SIG-M5 treated with dmso at 0.1 percent for 504 hours (cell line): ENCODE measurements at regions not wholly inside any gene's neighbourhood (a gene's known extent, or its start where the extent isn't known, plus 50 kb on each side); places are given as distances from the start of the nearest gene placed in this dataset.

Source experiments
- DNase-seq: peaks from one replicate; lab custom pipeline; 2025; ENCODE audit not compliant: unreplicated experiment; lab: John Stamatoyannopoulos, UW

DNA sequence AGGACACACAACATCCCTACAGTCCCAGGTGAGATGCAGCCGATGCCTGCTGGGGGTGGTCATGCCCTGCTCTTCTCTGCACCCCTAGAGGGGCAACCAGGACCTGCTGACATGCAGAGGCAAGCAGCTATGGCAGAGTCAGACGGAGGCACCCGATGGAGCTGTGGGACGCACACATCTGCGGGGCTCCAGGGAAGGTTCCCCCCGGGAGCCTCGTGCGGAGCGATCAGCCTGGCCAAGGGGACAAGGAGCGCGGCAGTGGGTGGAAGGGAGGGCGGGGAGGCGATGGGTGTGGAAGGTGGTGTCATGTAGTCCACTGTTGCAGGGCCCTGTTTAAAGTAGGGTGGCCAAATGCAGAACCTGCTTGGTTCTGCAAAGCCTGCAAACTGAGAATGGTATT lies 143.0 kb upstream of the AJAP1 start:
- DNase-seq, result no peak

DNA sequence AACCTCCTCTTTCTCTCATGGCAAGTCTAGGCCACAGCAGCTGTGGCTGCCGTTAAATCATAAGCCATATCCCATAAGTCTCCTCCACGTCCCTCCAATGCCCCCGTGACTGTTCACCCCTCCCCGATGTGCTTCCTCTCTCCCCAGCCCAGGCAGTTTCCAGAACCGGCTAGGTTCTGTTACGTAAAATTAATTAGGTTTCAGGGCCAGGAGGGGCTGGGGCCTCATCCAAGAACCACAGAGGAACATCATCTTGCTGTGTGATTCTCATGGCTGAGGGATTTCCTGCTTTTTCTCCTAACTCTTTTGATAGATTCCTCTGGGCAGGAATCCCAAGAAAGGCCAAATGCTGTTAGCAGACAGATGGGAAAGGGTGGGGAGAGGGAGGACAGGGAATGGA lies 141.8 kb upstream of the AJAP1 start:
- DNase-seq, result no peak

DNA sequence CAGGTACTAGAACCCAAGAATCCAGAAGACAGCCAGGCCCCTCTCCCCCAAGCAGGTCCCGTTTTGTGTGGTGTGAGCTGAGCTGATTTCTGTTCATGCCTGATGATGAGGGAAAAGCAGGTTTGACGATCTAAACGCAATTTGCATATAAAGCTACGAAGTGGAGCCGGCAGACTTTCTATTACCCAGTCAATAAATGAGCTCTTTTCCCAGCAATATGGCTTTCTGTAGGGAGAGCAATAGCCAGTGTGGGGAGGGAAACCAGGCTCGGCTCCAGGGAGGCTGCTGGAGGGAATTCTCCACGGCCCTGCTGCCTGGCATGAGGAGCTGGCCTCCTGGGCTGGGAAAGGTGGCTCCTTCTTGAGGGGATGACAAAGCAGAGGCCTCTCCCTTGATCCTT lies 140.7 kb upstream of the AJAP1 start:
- DNase-seq, result no peak

DNA sequence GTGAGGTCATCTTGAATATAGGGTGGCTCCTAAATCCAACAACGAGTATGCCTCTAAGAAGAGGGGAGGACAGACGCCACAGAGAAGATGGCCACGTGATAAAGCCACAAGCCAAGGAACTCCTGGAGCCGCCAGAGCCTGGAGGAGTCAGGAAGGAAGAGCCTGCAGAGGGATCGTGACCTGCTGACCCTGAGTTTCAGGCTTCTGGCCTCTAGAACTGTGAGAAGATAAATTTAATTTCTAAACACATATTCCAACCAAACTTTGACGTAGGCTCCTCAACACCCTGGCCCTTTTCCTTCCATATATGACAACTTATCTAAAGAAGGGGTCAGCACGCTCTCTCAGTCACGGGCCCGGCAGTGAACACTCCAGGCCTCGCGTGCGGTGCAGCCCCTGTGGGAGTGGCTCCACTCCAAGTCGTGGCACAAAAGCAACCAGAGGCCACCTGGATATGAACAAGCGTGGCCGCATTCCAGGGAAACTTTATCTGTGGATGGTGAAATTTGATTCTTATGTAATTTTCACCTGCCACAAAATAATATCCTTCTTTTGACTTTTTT lies 138.6 kb upstream of the AJAP1 start:
- no peak for DNase-seq

DNA sequence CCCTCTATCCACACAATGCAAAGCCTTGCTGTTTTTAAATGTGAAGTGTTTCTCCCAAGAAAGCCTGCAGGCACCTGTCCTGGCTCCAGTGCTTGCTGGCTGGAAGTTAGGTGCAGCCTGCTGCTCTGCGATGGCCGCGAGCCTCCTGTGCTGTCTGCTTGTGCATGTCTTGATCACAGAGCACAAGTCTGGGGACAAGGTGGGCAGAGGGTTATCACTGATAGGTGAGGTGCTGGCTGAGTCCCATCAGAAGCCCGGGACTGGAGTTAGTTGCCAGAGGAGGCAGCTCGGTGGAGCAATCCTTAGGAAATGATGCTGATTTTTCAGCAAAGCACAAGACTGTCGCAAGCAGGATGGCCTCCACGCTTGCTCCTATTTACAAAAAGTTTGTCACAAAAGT lies 137.8 kb upstream of the AJAP1 start:
- DNase-seq, result no peak

DNA sequence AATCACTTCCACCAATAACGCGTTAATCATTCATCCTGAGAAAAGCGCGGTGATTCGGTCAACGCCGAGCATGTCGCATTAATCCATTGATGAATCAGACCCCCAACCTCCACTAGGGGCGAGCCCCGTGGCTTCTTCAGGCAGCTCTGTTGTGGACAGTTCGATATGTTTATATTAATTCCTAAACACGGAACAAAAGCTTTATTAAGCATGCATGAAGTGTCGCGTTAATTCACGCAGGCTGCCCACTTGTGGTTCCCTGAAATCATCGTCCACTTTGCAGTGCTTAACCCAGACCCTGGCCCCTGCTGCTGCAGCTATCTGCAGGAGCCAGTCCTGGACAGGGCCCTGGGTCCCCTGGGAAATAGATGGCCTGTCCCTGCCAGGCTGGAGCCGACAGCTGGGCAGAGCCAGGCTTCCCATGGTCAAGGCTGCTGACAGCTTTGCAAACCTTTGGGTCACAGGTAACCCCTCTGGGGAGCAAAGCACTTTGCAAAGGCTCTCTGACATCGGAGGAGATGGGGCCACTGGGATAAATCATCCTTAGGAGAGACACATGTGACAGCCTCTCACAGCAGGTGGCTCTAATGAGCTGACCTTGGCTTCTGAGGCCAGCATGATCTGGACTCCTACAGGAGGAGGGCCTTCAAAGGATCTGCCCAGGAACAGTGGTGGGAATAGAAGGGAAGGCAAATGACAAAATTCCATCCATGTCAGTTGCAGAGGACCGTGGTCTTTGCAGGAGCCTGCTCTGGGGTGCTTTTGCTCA lies 137.0 kb upstream of the AJAP1 start:
- DNase-seq, result no peak

DNA sequence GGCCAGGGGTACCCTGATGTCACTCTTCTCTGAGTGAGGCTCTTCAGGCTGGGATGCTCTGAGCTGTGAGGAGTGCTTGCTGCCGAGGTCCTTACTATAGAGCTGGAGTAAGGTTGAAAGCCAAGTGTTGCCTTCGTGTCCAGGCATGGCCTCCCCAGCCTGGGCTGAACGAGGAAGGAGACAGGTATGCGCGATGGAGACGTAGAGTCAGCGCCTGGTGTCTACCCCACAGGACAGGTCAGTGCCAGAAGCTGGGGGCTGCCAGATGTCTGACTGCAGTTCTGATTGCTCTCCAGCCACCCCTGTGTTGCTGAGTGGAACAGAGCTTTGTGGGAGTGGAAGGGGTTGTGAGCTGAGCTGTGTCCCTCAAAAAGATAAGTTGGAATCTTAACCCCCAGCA lies 135.8 kb upstream of the AJAP1 start:
- DNase-seq, result no peak

DNA sequence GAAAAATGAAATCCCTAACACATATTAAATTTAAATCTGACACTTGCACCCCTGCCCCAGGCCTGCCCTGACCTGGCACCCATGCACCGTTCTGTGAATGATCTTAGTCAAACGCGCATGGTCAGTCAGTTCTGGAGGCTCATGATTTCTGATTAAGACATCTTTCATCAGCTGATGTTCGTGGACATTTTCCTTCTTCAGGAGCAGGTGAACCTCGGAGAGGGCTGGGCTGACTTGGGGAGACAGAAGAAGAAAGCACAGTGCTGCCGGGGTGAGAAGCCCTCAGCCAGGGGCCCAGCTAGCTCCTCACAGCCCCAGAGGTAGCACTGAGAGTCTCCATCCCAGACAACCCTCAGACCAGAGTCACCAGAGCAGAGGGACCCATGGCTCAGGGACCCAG lies 134.5 kb upstream of the AJAP1 start:
- DNase-seq, result no peak

DNA sequence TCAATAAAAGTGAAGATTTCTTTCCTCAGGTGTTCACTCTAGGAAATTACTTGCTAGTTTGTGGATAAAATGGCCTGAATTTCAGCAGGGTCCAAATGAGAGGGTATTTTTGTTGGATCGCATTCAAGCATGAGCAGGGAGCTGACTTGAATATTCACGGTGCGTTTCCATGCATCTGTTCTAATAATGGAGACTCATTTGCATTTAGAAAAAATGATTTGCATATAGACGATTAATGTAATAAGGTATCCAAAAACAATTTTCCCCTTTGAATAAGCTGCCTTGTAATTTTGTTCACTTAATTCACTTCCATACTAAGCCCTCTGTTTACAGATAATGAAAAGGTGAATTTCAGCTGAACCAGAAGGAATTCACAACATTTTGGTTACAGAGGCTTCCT lies 130.9 kb upstream of the AJAP1 start:
- no peak for DNase-seq

DNA sequence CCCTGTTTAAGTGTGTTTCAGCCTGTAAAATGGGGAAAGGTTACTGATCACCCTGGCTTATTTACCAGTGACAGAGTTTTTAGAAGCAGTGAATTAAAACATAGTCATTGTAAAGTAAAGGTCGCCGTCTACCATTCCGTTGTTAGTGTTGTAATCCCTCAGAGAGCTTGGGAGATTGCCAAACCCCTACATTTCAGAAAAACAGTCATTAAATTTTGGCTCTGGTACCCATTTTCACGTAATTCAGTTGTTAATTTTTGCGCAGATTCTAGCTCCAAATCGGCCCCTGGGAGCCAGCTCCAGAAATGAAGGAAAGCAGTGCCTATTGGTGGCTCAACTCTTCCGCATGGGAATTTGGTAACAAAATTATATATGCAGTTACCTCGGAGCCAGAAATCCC lies 127.7 kb upstream of the AJAP1 start:
- DNase-seq, result no peak

DNA sequence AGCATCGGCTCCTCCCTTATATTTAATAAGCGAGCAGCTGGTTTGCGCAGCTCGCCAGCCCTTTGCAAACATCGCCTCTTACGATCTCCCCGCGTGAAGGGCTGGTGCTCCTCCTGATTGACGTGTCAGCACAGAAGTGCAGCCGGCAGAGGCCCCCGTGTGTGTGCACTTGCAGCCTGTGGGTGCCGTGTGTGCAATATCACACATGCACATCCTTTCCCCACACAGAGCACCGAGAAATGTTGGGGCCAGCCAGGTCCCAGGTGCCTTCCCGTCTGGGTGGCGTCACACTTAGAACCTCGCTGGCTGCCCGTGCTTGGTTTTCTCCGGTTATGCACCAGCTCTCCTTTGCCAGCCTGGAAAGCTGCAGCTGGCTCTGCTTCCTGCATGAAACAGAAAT lies 126.6 kb upstream of the AJAP1 start:
- DNase-seq, result no peak

DNA sequence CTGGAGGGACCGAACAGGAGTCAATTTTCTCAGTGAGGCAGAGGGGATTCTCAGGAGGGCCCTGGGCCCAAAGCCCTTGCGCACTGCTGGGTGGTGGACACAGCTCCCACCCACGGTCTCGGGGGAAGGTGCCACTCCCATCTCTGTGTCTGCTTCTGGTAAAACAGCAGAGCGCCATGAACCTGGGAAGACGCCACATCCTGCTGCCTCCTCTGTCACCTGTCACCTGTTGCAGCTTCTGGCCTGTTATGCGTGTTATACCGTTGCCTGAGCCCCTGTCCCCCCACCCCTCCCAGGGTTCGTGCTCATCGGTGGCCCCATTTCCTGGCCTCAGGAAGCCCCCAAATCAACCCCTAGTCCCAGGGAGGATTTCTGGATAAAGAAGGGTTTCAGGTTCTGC lies 125.8 kb upstream of the AJAP1 start:
- no peak for DNase-seq

DNA sequence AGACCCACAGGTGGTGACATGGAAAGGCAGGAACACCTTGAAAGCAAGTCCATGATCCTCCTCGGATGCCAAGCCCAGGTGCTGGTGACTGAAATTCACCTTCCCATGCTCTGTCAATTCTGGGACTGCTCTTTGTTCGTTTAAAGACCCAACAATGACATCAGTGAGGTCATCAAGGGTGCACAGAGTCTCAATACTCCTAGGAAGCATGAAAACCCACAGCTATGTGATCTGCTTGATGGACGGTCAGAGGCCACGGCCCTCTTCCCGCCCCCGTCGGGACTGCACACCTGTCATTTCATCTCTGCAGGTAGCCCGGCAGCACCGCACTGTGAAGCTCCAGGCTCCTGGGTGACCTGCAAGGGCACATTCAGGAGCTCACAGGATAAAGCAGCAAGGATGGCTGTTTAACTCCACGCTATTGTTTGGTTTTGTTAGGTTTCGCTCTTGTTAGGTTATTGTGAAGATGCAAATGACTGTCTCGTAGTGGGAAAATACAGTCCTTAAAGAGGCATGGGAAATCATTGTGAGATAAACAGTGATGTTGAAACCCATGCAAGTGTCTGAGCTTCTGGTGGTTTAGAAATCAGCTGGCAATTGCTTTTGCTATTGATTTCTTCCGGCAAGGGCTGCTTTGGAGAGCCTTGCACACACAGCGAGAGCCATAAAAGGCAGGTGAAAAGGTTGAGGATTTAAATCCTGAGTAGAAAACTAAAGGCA lies 124.8 kb upstream of the AJAP1 start:
- DNase-seq, result no peak

DNA sequence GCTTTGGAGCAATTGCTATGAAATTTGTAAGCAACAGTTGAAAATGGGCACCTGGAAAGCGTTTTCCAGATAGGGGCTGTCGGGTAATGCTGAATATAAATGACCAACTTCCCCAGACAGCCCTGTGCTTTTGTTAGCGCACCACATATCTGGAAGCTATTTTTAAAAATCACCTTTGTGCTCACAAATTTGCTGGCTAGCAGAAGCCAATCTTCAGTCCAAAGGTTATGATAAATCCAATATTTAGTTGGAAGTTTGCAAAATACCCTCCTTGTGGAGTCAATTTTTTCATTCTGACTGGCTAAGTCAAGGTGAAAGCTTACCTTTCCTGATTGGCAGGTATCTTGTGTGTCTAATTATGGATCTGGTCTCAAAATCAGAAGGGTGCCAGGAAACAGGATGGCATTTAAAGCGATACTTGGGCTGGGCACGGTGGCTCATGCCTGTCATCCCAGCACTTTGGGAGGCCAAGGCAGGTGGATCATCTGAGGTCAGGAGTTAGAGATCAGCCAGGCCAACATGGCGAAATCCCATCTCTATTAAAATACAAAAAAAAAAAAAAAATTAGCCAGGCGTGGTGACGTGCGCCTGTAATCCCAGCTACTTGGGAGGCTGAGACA lies 124.1 kb upstream of the AJAP1 start:
- no peak for DNase-seq

DNA sequence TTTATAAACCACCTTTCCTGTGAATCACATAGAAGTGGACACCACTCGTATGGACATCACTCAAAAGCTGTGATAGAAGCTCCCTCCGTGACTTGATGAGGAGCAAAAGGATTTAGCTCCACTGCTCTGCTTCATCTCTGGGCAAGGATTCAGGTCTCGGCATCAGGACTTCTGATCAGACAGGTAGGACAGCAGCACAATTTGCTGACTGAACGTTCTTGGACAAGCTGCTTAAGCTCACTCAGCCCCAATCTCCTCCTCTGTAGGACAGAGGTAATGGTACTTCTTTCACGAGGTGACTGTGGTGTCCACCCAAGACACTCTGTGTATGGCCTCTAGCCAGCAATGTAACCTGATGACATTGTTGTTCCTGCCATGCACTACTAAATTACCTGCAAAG lies 122.6 kb upstream of the AJAP1 start:
- DNase-seq, result no peak

DNA sequence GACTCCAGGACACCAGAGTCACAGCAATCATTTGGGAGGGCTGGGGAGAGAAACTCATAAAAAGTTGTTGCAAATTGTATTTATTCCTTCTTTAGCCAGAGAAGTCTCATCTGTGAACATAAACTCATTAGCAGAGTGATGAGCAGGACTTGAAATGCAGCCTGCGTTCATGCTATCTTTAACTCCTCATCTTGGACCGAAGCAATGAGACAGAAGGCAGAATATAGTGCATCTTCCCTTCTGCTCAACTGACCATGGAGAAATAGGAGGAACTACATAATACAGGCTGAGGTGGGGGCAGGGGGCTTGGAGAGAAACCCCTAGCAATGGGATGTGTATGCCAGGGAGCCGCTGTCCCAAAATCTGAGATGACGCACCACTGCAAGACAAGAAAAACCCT lies 121.8 kb upstream of the AJAP1 start:
- no peak for DNase-seq

DNA sequence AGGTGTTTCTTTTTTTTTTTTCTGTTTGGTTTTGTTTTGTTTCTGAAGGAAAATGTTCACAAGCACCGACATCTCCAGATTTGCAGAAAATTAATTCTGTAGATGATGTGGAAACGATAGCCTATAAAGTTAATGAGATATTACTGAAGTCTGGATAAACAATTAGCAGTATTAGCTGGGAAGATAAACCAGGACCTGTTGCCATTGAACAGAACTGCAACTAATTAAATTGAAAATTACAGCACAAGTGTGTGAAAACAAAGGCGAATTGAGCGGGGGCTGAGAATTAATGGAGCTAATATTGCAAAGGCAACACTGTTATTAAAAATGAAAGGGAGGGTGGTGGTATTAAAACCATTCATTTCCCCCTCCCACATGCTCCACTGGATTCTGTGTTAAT lies 107.5 kb upstream of the AJAP1 start:
- DNase-seq, result no peak

DNA sequence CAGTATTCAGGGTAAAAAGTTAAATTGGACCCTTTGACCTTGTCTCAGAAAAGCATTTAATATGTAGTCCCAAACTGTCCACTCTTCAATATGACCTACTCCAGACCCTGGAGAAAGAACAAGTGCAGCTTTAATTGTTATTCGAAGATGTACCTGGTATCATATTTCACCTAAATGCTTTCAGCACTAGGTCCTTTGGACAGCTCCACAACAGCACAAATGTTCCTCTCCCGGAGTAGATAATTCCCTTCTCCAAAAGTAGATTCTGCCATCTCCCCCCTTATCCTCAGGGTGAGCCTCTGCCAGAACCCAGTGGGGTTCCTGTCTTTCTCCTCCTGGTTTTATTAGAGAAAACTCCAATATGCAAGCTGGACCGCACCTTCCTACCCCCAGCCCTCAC lies 104.5 kb upstream of the AJAP1 start:
- DNase-seq, result no peak

DNA sequence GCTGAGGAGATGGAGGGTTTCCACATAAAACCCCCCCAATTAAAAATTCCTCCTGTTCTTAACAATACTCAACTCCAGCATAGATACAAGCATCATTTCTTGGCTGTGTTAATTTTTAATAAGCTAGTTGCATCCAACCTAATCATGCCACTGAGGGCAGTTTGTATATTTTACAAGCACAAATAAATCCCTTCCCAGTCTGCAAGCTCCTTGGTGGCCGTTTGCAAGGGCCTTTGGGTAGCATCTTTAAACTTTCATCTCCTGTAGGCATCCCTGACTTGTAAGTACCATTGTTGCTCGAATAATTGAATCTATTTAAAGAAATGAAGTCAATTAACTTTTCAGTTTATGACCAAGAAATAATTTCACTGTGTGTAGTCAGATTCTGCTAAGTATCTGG lies 103.5 kb upstream of the AJAP1 start:
- no peak for DNase-seq

DNA sequence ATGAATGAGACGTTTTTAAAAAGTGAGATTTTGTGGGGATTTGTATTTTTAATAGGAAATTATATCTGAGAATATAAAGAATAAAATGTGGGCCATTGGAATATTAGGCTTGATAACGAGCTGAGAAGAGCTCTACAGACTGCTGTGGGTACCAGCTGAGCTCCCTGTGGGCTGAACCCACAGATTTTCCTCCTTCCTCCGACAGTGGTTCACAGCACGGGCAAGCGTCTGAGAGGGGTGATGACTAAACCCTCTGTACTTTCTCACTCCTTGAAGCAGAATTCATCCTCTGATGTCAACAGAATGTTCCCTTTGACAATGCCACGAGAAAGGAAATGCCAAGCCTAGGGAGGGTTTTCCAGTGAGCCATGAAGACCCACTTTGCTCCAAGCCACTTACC lies 102.7 kb upstream of the AJAP1 start:
- no peak for DNase-seq

DNA sequence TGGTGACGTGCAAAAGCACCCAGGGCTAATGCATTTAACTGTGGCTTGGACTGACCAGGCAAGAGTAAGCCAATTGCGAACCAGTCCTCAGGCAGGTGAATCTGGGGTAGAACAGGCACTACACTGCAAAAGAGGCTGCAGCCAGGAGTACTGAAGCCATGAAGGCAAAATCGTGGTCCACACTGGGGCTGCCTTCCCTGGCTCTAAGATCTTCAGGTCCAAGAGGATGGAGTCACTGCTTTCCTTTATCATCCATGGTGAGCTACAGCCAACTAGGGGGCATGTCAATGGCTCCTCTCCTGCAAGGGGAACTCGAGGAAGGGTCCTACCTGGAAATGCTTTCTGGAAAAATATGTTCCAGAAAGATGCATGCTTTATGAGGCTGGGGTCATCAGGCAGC lies 100.6 kb upstream of the AJAP1 start:
- no peak for DNase-seq

DNA sequence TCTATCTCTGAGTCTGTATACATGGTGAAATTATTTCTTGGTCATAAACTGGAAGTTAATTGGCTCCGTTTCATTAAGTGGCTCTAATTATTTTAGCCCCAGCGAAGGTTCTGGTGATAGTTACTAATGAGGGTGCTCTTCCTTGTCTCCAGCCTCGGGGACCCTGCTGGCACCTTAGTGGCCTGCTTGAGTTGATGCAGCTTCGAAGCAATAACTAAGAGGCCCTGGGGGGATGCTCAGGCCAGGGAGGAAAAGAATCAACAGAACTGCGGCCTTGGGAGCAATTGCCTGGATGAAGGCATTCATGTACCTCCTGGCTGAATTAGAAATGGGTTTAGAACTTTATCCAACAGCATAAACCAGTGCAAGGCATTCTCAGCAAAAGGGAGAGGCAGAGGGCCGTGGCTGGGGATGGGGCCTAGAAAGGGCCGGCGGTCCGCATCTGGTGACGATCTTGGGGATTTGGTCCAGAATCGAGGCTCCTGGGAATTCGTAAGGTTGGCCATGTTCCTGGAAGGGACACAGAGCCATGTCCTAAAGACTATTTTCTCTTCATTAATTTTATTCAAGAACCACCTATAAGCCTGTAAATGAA lies 100.0 kb upstream of the AJAP1 start:
- no peak for DNase-seq
